Thoracic aorta (tissue), 2 donors: ENCODE measurements at regions not wholly inside any gene's neighbourhood (a gene's known extent, or its start where the extent isn't known, plus 50 kb on each side); places are given as distances from the start of the nearest gene placed in this dataset.

ENCODE experiments used
- ATAC-seq: fragments of 150-250 bp; one replicate; pipeline ENCODE4 v1.8.0; 2017; ENCODE audit warnings: low read depth; ENCODE audit not compliant: insufficient number of reproducible peaks, low FRiP score
- DNase-seq: peaks from one replicate; pipeline ENCODE4 v3.0.0-alpha.2; 2020; ENCODE audit warnings: low spot score
- H3K27ac ChIP-seq, 2 donors: fragments of 200-600 bp; sonication (generic); 1 replicate in 1 of 2; 2 replicates in 1 of 2; pipeline ENCODE4 v1.5.1; 2016; ENCODE audit warnings: mild to moderate bottlenecking in 2 of 2, moderate library complexity in 2 of 2
- H3K27me3 ChIP-seq: fragments of 200-600 bp; sonication (generic); replicated peaks from 2 replicates; pipeline ENCODE4 v1.6.0; 2016; ENCODE audit warnings: mild to moderate bottlenecking; ENCODE audit not compliant: insufficient read depth
- H3K36me3 ChIP-seq: fragments of 200-600 bp; sonication (generic); one replicate; pipeline ENCODE4 v1.5.1; 2016
- H3K4me1 ChIP-seq, 2 donors: fragments of 200-600 bp; sonication (generic); 1 replicate in 1 of 2; 2 replicates in 1 of 2; pipeline versions ENCODE4 v1.5.1 to v1.6.0; 2016; ENCODE audit warnings: low read depth in 2 of 2, mild to moderate bottlenecking in 1 of 2; ENCODE audit not compliant: control insufficient read depth in 1 of 2
- H3K4me3 ChIP-seq: fragments of 200-600 bp; sonication (generic); 2 replicates; pipeline ENCODE4 v1.5.1; 2016; ENCODE audit warnings: mild to moderate bottlenecking
- H3K9me3 ChIP-seq: fragments of 200-600 bp; sonication (generic); 2 replicates; pipeline ENCODE4 v1.5.1; 2016
- CTCF ChIP-seq: fragments of 200-600 bp; sonication (generic); IDR thresholded peaks from one replicate; pipeline ENCODE4 v1.5.1; 2019; ENCODE audit warnings: antibody characterized with exemption

GRCh38 chr4:79207281-79207680 is 118.6 kb downstream of the NAA11 start:
- no peak for TF ChIP-seq CTCF
- Histone ChIP-seq H3K27me3 (no peaks in the 10 kb centered on the region), H3K4me1 (no peaks in the 10 kb centered on the region), H3K27ac (no peak overlapping the region), H3K9me3 (no peaks in the 10 kb centered on the region), H3K4me3 (no peak overlapping the region), H3K36me3 (no peaks in the 10 kb centered on the region)
- ATAC-seq (no peak), DNase-seq (no peak)

- Histone ChIP-seq H3K4me1 (no peaks in the 10 kb centered on the region), H3K27me3 (no peaks in the 10 kb centered on the region), H3K27ac (no peak overlapping the region), H3K4me3 (no peak overlapping the region), H3K9me3 (no peaks in the 10 kb centered on the region), H3K36me3 (no peaks in the 10 kb centered on the region)
- no peak for DNase-seq
- ATAC-seq, result no peak
- TF ChIP-seq CTCF, result no peak
These were observed 119.2 kb downstream of the NAA11 start for GRCh38 chr4:79206660-79207059.

GRCh38 chr4:79205121-79205520 is 120.7 kb downstream of the NAA11 start:
- no peak for DNase-seq
- Histone ChIP-seq H3K9me3 (no peaks in the 10 kb centered on the region), H3K4me1 (no peaks in the 10 kb centered on the region), H3K27ac (no peak overlapping the region), H3K27me3 (no peaks in the 10 kb centered on the region), H3K36me3 (no peaks in the 10 kb centered on the region), H3K4me3 (no peak overlapping the region)
- ATAC-seq, result no peak
- TF ChIP-seq CTCF, result no peak

- no peaks in the 10 kb centered on the region for H3K36me3 ChIP-seq
These were observed 123.9 kb downstream of the NAA11 start for GRCh38 chr4:79201971-79202370.

GRCh38 chr4:79199743-79200142 is 126.1 kb downstream of the NAA11 start:
- Histone ChIP-seq H3K4me3 (no peak overlapping the region), H3K36me3 (no peaks in the 10 kb centered on the region), H3K27ac (no peak overlapping the region), H3K4me1 (no peaks in the 10 kb centered on the region), H3K9me3 (no peaks in the 10 kb centered on the region), H3K27me3 (no peaks in the 10 kb centered on the region)
- ATAC-seq (no peak), DNase-seq (no peak)
- TF ChIP-seq CTCF, result no peak

More at GRCh38 chr4:79201971-79202370, 123.9 kb downstream of the NAA11 start:
- DNase-seq, result no peak
- no peaks in the 10 kb centered on the region for H3K27me3 ChIP-seq
- no peaks in the 10 kb centered on the region for H3K9me3 ChIP-seq
- no peaks in the 10 kb centered on the region for H3K4me1 ChIP-seq
- no peak for TF ChIP-seq CTCF
- no peak for ATAC-seq
- H3K27ac ChIP-seq, result no peak overlapping the region
- no peak overlapping the region for H3K4me3 ChIP-seq
